PC-9 (cell line): ENCODE measurements at regions not wholly inside any gene's neighbourhood (a gene's known extent, or its start where the extent isn't known, plus 50 kb on each side); places are given as distances from the start of the nearest gene placed in this dataset.

Source experiments
- BruUV-seq: library from RNA; stranded (reverse); fragments of 400-500 nt; replicated peaks from 2 replicates; lab custom pipeline; 2021; lab: Mats Ljungman, UMichigan
- CTCF ChIA-PET: fragments of 300-600 bp; sonication (Branson Sonifier 250); formaldehyde crosslinking; loops from one replicate; lab custom pipeline; 2022; ENCODE audit warnings: antibody characterized with exemption; lab: Charles Lee
- POLR2A ChIA-PET: fragments of 300-600 bp; sonication (Branson Sonifier 250); formaldehyde crosslinking; loops from one replicate; lab custom pipeline; 2022; ENCODE audit warnings: antibody characterized with exemption; ENCODE audit not compliant: unreplicated experiment; lab: Charles Lee
- DNase-seq, 2 experiments: peaks; one replicate each; pipeline versions ENCODE4 v3.0.0 to v3.0.0-alpha.2; 2015 to 2022; ENCODE audit warnings: mixed read lengths in 1 of 2
- H2AFZ ChIP-seq: fragments of 200-600 bp; sonication (generic); 2 replicates; pipeline ENCODE4 v1.8.1; 2017; ENCODE audit warnings: antibody characterized with exemption
- H3F3A ChIP-seq: fragments of 200-600 bp; sonication (generic); 2 replicates; pipeline ENCODE4 v1.8.1; 2017; ENCODE audit warnings: antibody characterized with exemption, mild to moderate bottlenecking, low read depth; ENCODE audit not compliant: insufficient read depth
- H3K27ac ChIP-seq: fragments of 200-600 bp; sonication (generic); 2 replicates; pipeline ENCODE4 v1.6.1; 2016; ENCODE audit warnings: mixed run types
- H3K27me3 ChIP-seq: fragments of 200-600 bp; sonication (generic); 2 replicates; pipeline ENCODE4 v1.6.1; 2016; ENCODE audit warnings: low read depth, mixed run types; ENCODE audit not compliant: insufficient read depth
- H3K36me3 ChIP-seq: fragments of 200-600 bp; sonication (generic); 2 replicates; pipeline ENCODE4 v1.6.1; 2016; ENCODE audit warnings: low read depth, mixed run types
- H3K4me1 ChIP-seq: fragments of 200-600 bp; sonication (generic); replicated peaks from 2 replicates; pipeline ENCODE4 v1.6.1; 2016; ENCODE audit warnings: mixed run types; ENCODE audit not compliant: insufficient read depth
- H3K4me2 ChIP-seq: fragments of 200-600 bp; sonication (generic); 2 replicates; pipeline ENCODE4 v1.6.1; 2017; ENCODE audit warnings: mixed run types
- H3K4me3 ChIP-seq: fragments of 200-600 bp; sonication (generic); 2 replicates; pipeline ENCODE4 v1.6.1; 2016; ENCODE audit warnings: mixed run types
- H3K79me2 ChIP-seq: fragments of 200-600 bp; sonication (generic); 2 replicates; pipeline ENCODE4 v1.6.1; 2017; ENCODE audit warnings: low read depth, mixed run types
- H3K9me2 ChIP-seq: fragments of 200-600 bp; sonication (generic); 2 replicates; pipeline ENCODE4 v1.8.1; 2017; ENCODE audit warnings: mild to moderate bottlenecking; ENCODE audit not compliant: insufficient read depth
- H3K9me3 ChIP-seq: fragments of 200-600 bp; sonication (generic); 2 replicates; pipeline ENCODE4 v1.8.1; 2016; ENCODE audit warnings: low read depth; ENCODE audit not compliant: insufficient read depth
- H4K20me1 ChIP-seq: fragments of 200-600 bp; sonication (generic); 2 replicates; pipeline ENCODE4 v1.8.1; 2017; ENCODE audit not compliant: insufficient read depth
- EZH2 ChIP-seq: fragments of 200-600 bp; sonication (generic); IDR thresholded peaks from 2 replicates; pipeline ENCODE4 v1.8.0; 2017; ENCODE audit warnings: antibody characterized with exemption, low read depth
- intact Hi-C: fragments of 100-400 bp; cut with micrococcal nuclease; formaldehyde crosslinking; loops from one replicate; pipeline ENCODE4 v1.10.0; 2022; ENCODE audit not compliant: unreplicated experiment
- TF ChIP-seq, protein P1 (sequence below): fragments of 200-600 bp; sonication (generic); conservative IDR thresholded peaks from 2 replicates; pipeline ENCODE4 v1.6.1; 2017; ENCODE audit warnings: mixed run types, antibody characterized with exemption, mild to moderate bottlenecking, moderate library complexity

DNA sequence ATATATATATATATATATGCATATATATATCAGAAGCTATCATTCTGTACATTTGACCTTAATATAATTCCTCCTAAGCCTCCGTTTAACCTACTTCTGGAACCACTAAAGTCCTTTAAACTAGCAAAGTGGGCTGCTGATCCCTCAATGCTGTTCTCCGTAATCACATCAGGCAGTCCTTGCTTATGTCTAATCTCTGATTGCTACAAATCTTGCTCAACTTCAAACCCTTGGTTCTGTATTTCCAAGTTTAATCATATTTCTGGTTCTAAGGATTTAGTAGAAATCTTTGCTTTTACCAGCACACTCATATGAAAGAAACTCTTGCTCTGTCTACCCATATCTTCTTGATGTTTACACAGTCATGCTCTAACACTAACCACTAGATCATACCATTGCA, 91.5 kb upstream of the GALNT13 start:
- intact Hi-C loops, result no loop called here
- Histone ChIP-seq H4K20me1 (no peaks in the 10 kb centered on the region), H3K27ac (no peak overlapping the region), H3K79me2 (no peaks in the 10 kb centered on the region), H3K4me3 (no peak overlapping the region), H3K9me3 (no peaks in the 10 kb centered on the region), H3K4me1 (no peaks in the 10 kb centered on the region), H2AFZ (no peak overlapping the region), H3K27me3 (no peaks in the 10 kb centered on the region), H3K9me2 (no peaks in the 10 kb centered on the region), H3K4me2 (no peak overlapping the region), H3F3A (no peaks in the 10 kb centered on the region), H3K36me3 (no peaks in the 10 kb centered on the region)
- POLR2A ChIA-PET, result no interaction called here
- DNase-seq, result no peak
- TF ChIP-seq EZH2, result no peak
- TF ChIP-seq, protein P1, sequence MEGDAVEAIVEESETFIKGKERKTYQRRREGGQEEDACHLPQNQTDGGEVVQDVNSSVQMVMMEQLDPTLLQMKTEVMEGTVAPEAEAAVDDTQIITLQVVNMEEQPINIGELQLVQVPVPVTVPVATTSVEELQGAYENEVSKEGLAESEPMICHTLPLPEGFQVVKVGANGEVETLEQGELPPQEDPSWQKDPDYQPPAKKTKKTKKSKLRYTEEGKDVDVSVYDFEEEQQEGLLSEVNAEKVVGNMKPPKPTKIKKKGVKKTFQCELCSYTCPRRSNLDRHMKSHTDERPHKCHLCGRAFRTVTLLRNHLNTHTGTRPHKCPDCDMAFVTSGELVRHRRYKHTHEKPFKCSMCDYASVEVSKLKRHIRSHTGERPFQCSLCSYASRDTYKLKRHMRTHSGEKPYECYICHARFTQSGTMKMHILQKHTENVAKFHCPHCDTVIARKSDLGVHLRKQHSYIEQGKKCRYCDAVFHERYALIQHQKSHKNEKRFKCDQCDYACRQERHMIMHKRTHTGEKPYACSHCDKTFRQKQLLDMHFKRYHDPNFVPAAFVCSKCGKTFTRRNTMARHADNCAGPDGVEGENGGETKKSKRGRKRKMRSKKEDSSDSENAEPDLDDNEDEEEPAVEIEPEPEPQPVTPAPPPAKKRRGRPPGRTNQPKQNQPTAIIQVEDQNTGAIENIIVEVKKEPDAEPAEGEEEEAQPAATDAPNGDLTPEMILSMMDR, result no peak
- BruUV-seq, result no TSS peak
- CTCF ChIA-PET, result no interaction called here

DNA sequence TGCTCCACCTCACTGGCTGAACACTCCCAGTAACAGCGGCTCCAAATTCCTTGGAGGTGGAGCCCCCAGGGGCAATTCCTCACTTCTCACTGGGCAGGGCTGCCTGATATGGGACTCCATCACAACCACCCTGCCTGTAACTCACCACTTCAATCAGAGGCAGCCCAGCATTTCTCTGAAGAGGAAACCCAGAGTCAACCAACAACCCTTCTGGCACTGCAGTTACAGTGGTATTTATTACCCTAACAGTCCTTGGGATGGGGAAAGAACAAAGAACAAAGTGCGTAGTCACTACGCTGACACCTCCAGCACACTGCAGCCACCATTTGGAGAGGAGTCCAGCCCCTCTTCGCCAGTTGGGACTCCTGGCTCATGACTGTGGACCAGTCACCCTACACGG, 85.7 kb upstream of the GALNT13 start:
- ChIA-PET POLR2A (no interaction called here), CTCF (no interaction called here)
- no peaks in the 10 kb centered on the region for H3K9me3 ChIP-seq
- H3K27ac ChIP-seq, result no peak overlapping the region
- no peaks in the 10 kb centered on the region for H3K9me2 ChIP-seq
- no peak for TF ChIP-seq EZH2
- TF ChIP-seq, protein P1, result no peak
- intact Hi-C loops, result no loop called here
- H2AFZ ChIP-seq, result no peak overlapping the region
- BruUV-seq, result no TSS peak
- H3K4me2 ChIP-seq, result no peak overlapping the region
- H3K36me3 ChIP-seq, result no peaks in the 10 kb centered on the region
- no peaks in the 10 kb centered on the region for H3K79me2 ChIP-seq
- H3K4me1 ChIP-seq, result no peaks in the 10 kb centered on the region
- no peaks in the 10 kb centered on the region for H3K27me3 ChIP-seq
- DNase-seq, result no peak
- H3K4me3 ChIP-seq, result no peak overlapping the region
- no peaks in the 10 kb centered on the region for H3F3A ChIP-seq
- H4K20me1 ChIP-seq, result no peaks in the 10 kb centered on the region

DNA sequence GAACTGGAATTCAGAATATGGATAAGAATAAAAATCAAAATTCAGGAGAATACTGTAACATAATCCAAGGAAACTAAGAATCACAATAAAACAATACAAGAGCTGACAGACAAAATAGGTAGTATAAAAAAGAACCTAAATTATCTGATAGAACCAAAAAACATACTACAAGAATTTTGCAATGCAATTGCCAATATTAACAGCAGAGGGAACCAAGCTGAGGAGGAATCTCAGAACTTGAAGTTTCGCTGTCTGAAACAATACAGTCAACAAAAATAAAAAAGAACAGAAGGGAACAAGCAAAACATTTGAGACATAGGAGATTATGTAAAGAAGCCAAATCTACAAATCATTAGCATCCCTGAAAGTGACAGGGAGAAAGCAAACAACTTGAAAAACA, 84.1 kb upstream of the GALNT13 start:
- POLR2A ChIA-PET, result no interaction called here
- BruUV-seq, result no TSS peak
- intact Hi-C loops, result no loop called here

More for the DNA sequence above, 84.1 kb upstream of the GALNT13 start:
- no peak for TF ChIP-seq EZH2
- TF ChIP-seq, protein P1, result no peak
- CTCF ChIA-PET, result no interaction called here
- H3K9me2 ChIP-seq, result no peaks in the 10 kb centered on the region
- H3F3A ChIP-seq, result no peaks in the 10 kb centered on the region
- no peak overlapping the region for H3K27ac ChIP-seq
- no peaks in the 10 kb centered on the region for H3K36me3 ChIP-seq
- H3K4me3 ChIP-seq, result no peak overlapping the region
- H3K27me3 ChIP-seq, result no peaks in the 10 kb centered on the region
- H3K4me2 ChIP-seq, result no peak overlapping the region
- H2AFZ ChIP-seq, result no peak overlapping the region
- no peaks in the 10 kb centered on the region for H3K9me3 ChIP-seq
- DNase-seq, result no peak
- H4K20me1 ChIP-seq, result no peaks in the 10 kb centered on the region
- H3K4me1 ChIP-seq, result no peaks in the 10 kb centered on the region
- H3K79me2 ChIP-seq, result no peaks in the 10 kb centered on the region
